Limb (tissue), 2 donors: ENCODE measurements at regions not wholly inside any gene's neighbourhood (a gene's known extent, or its start where the extent isn't known, plus 50 kb on each side); places are given as distances from the start of the nearest gene placed in this dataset.
"Not testable (repeated sequence)": the region's sequence is repeated elsewhere in the genome, so short reads cannot be mapped to it uniquely, and the experiment has no call there.

Experiments
- DNase-seq, 2 donors: peaks; one replicate each; pipeline ENCODE4 v3.0.0-alpha.2; 2016; ENCODE audit errors: extremely low spot score in 2 of 2

DNA sequence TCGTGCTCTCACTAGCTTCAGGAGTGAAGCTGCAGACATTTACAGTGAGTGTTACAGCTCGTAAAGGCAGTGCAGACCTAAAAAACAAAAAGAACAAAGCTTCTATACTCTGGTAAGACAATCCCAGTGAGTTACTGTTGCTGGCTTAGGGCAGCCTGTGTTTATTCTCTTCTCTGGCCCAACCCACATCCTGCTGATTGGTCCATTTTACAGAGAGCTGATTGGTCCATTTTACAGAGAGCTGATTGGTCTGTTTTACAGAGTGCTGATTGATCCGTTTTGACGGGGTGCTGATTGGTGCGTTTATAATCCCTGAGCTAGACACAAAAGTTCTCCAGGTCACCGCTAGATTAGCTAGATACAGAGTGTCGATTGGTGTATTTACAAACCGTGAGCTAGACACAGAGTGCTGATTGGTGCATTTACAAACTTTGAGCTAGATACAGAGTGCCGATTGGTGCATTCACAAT is 158.0 kb downstream of the KLRB1 start:
- DNase-seq: not testable (repeated sequence)

DNA sequence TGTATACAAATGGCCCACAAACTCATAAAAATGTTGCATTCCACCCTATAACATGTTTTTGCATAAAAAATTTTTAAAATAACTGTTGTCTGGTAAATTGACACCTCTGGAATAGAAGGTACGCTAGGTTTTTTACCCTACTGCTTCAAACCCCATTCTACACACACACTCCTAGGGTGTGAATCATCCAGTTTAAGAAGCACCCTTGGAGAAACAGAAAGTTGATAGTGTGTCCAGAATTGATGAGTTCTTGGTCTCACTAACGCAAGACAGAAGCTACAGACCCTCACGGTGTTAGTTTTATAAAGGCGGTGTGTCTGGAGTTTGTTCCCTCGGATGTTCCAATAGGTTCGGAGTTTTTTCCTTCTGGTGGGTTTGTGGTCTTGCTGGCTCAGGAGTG is 158.5 kb downstream of the KLRB1 start:
- DNase-seq: no peak

DNA sequence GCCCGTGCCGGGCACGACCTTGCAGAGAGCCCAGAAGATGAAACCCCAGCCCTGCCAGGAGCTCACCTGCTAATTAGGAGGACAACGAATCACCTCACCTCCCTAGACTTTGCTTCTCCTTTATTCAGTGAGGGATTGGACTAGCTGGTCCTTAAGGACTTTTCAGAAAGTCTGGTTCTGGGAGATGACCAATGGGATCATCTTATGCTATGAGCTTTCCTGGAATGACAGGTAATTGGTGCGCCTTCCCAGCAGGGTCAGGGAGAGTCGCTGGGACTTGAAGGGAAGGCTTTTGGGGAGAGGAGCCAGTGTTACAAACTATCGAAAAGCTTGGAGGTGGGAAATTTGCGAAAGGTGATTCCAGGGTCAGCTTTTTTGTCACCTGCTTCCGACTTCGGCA is 159.1 kb downstream of the KLRB1 start:
- not testable (repeated sequence) for DNase-seq

DNA sequence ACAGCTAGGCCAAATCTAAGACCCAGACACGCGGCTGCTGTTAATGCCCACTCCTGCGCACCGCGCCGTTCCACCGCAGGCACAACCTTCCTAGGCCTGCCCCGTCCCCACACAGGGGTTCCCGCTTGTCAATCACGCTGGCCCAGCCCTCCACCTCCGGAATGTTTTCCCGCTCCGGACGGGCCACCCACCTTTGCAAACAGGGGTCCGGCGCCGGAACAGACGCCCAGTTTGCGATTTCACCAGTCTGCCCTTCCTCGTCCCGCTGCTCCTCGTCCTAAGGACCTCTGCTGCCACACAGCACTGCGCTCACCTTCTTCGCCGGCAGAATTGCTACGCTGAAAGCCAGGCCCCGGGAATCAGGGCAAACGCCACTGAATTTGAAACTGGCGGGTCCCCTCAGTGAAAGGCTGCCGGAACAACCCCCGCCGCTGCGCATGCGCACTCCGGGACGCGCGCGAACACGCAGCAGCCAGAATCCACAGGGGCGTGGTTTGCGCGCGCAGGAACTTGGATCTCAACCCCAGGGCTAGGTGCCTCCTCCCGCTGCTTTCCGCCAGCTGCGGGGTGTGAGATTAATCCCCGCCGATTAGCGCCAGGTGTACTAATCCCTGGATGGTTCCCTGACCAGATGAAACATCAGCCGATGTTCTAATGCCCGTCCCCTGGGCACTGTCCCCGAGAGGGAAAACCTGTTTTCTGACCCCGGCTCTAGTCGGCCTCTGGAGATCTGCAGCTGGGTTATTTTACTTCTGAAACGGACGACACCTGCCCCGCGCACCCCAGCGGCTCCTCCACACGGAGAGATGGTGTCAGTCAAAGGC is 159.7 kb downstream of the KLRB1 start:
- DNase-seq: peak; percentile 88 to 93

DNA sequence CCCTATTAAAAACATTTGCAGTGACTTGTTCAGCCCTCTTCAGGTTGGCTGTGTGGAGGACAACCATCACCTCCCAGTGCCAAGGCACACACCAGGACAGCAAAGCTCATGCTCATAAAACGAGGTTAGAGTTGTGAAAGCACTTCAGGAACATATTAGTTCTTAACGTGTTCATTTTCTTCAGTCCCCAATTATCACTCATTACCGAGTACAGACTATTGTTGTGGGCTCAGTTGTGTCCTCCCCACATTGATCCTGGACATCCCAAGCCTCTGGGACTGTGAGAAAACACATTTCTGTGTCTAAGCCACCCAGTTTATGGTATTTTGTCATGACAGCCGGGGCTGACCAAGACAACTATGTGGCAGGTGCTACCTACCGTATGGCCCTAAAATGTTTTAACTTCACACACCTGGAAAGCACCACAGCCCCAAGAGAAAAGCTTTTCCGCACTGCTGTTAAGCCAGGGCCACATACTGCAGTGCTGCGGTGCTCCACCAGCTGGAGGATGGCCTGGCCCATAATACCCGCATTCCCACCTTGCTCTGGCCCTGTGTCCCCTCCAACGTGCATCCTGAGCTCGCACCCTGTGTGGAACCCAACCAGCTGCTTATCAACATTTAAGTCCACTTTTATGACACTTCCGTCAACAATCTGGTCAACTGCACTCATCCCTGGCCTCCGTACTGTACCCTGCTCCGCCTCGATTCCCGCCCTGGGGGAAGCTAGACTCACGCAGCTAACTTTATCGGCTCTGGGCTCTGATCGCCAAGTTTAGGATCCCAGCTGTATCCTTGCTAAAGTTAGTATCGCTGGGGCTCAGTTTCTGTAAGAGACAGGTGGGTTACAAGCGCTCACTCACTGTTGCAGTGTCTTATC is 160.6 kb downstream of the KLRB1 start:
- DNase-seq: not testable (repeated sequence)

DNA sequence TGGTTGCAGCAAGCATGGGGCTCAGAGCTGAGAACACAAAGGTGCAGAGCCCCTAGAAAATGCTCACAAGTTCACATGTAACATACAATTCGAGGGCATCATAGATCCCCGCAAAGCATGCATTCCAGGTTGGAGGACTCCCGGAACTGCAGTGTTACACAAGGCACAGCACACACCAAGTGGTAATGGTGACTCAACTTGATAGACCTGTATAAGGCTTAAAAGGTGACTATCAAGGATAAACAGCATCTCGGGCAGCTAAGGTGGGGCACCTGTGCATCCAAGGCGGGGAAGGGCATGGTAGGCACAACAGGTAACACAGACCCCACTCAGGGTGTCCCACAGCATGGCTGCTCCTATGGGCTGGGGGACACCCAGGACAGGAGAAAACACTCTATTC is 167.3 kb downstream of the KLRB1 start:
- DNase-seq: not testable (repeated sequence)

DNA sequence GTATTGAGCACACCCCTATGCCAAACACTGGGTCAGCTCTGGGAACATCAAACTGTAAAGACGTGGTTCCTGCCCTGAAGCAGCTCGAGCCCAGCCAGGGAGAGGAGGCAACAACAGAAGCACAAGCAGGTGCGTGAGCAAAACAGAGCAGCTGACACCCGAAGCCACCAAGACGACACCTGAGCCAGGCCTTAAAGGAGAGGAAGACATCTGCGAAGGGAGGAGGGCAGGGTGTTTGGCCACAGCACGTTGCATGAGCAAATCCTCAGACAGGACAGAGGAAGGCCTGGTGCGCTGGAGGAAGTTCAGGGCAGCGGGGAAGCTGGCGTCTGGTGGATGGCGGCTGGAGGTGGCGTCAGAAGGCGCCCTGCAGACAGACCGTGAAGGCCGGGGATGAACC is 172.0 kb downstream of the KLRB1 start:
- DNase-seq: not testable (repeated sequence)

DNA sequence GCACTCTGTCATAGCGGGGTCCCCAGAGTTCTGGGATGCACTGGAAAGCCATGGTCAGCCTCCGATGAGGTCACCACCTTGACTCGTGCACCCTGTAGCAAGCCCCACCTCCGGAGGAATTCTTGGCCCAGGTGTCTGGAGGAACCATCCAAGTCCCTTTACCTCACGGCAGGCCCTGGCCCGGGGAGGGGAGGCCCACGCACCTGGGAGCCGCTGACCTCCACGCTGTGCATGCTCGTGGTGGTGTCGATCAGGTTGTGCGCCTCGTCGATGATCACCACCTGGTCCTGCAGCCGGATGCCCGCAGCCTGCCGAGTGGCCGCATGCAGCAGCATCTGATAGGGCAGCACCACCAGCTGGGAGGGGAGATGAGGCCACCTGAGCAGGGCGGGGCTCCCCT is 177.3 kb downstream of the KLRB1 start:
- not testable (repeated sequence) for DNase-seq

DNA sequence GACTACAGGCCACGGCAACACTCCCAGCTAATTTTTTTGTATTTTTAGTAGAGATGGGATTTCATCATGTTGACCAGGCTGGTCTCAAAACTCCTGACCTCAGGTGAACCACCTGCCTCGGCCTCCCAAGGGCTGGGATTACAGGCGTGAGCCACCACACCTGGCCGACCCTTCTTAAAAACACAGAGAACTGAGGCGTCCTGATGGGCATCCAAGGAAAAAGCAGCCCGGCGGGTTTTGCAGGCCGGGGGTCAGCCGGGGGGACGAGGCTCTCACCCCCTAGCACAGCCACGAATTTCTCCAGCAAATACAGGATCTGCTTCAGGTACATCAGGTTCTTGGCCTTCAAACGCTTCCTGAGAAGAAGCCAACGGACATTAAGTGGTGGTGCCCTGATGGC is 178.9 kb downstream of the KLRB1 start:
- DNase-seq: not testable (repeated sequence)

DNA sequence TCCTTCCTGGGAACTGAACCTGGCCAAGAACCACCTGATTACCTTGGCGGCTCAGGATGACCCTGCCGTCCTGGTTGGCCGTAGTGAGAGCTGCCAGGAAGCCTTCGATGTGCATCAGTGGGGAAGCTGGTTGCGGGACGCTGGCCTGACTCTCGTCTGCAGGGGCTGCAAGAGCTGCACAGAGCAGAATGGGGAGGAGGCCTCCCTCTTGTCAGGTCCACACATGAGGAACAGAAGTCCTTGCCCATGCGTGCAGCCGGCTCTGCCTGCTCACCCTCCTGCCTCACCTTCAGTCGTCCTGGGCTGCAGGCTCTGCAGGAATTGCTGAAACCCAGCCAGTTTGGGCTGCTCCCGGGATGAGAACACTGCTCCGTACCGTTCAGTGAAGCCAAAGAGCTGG is 182.3 kb downstream of the KLRB1 start:
- DNase-seq: peak in 1 of 2 donors; percentile 4

DNA sequence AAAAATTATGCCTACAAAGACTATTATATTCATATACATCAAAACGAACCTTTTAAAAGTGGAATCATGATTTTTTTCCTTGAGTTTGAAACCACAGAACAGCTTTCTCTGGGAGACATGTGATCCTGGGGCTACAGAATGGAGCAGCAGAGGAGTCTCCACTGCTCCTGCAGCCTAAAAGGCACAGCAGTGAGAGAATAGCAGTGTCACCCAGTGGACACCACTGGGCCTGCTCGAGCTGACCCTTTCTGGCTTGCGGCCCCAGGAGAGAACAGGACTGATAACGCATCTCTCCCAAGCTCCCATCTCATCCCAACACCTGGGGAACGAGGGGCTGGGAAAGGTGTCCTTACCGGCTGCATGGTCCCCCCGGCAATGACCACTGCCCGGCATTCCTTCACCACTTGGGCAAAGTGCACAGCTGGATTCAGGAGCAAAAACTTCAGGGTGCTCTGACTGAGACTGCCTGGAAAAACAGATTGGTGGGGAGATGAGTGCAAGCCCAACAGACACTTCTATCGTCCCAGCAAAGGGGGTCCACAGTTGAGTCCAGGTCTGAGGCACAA is 183.5 kb downstream of the KLRB1 start:
- DNase-seq: peak in 1 of 2 donors; percentile 7

DNA sequence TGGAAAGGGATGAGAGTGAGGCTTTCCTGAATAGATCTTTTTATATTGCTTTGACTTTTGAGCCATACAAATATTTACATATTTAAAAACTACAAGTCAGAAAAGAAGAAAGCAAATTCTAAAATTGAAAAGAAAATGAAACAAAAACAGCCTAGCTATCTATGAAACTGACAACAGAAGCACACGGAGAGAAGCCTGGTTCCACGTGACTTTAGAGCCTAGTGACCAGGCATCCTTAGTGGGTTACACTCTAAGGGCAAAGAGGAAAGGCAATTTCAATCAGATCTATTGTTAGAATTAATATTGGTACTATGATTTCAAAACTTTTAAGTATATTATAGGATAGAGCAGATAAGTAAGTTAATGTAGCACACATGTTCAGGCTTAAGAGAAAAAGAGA is 185.0 kb downstream of the KLRB1 start:
- not testable (repeated sequence) for DNase-seq

DNA sequence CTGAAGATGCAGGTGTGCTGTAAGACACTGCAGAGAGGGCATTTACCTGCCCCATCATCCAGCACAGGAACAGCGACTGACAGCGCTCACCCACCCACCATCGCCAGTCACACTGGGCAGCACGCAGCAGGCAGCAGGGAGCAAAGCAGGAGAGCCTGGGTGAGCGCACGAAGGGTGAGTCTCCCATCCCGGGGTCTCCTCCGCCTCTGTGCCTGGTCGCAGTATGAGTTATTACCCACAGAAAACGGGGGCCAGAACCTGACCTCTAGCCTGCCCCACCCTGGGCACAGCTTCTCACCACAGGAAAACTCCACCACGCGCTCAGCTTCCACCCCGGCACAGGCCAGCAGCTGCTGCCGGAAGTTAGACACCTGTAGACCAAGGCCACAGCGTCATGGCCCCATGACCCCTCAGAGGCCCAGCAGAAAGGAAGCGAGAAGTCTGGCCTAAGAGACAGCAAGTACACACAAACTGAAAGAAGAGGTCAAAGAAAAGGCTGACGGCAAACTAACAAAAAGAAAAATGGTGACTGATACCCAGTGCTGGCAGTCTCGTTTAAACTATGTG is 186.1 kb downstream of the KLRB1 start:
- DNase-seq: peak in 1 of 2 donors; percentile 7

DNA sequence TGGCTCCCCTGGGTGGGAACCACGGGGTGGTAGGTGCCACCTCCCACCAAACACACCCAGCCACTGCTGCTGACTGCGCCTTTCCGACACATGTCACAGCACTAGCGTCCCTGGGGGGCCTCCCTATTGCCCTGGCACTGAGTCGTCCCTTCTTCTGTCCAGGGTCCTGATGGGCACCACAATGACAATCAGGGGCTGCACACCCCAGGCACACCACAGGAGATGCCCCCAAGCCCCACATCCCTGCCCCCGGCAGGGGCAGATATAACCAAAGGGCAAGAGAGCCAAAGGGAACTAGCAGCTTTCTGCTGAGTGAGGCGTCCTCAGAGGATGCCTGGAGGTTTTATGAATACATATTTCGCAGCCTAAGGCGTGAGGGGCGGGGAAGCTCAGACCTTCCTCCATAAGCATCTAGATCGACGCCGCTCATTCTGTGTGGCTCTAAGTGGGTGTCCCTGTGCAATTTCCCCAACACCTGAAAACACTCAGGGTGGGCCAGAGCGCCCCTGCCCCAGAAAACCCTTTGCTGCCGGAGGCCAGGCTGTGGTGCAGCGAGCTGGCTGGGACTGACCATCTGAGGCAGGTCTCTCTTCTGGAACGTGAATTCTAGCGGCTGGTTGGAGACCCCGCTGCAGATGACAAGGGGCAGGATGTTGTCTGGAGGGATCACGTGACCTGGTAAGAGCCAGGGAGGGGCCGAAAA is 186.7 kb downstream of the KLRB1 start:
- peak in 1 of 2 donors; percentile 14 for DNase-seq

DNA sequence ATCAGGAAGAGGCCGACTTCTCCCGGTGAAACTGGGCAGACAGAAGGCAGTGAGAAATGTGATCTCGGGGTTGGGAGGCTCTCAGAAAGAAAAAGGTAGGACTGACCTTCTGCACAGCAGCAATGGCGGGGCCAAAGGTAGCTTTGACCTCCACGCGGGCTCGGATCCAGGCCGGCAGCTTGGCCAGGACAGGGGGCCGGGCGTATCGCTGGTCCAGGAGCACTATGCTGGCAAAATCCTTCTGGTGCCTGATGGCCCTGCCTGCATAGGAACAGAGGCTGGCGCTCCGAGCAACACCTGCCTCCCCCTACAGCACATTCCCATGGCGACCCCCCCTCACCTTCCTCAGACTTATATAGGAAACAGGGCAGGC is 189.1 kb downstream of the KLRB1 start:
- DNase-seq: peak in 1 of 2 donors; percentile 7

DNA sequence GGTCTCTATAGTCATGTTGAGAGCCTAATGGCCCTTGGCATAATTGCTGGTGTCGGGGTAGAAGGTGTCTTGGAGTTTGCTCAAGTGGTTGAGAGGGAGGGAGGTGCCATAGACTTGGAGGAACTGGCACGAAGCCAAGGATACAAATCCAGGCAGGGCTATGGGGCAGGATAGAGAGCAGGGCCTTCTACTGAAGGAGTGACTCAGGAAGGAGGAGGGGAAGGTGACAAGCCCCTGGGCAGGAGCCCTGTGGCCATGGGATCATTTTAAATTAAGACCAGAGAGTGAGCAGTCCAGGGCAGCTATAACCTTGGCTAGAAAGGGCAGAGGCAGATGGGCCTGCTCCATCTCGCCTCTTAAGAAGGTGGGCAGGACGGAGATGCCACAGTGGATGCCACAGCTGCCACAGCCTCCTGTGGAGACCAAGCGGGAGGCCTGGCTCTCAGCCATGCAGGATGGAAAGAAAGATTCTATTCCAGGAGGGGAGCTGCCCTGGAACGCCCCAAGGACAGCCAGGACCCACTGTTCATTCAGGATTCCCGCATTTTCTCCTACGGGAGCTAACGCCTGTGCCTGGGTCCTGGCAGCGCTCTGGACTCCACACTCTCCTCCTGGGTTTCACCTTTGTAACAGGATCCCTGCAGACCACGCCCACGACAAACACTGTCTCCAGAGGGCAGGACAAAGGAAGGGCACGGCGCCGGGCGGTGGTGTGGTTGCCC is 189.6 kb downstream of the KLRB1 start:
- peak in 1 of 2 donors; percentile 6 for DNase-seq

DNA sequence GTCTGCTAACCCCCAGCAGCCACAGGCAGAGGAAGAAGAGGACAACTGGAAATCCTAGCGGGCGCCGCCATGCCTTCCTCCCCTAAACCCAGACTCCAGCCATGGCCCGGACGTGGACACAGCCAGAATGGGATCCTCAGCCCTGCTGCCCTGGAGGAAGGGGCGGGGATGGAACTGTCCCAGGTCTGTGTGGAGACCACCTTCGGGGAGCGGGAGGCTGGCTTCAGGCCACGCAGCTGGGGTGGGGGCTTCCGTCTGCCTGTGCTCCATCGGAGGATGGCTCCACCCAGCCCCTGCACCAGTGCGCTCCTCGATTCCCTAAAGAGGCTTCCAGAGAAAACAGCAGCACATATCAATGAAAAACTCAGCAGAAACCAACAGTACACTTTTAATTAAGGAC is 190.4 kb downstream of the KLRB1 start:
- not testable (repeated sequence) for DNase-seq

DNA sequence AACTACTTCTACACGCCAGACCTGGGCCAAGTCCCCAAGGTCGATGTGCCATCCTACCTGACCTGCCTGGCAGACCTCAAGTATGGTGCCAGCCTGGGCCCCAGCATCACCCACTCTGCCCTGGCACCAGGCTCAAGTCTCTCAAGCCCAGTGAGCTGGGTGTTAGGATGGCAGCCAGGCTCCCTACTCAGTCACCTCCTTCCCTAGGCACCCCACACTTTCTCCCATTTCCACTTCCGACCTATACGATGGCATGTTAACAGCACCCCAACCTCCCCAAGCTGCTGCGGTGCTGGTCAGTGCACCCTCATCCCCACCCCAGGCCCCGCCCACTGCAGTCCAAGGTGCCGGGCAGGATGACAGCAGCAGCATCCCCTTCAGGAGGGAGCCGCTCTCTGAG is 191.4 kb downstream of the KLRB1 start:
- peak in 1 of 2 donors; percentile 11 for DNase-seq

DNA sequence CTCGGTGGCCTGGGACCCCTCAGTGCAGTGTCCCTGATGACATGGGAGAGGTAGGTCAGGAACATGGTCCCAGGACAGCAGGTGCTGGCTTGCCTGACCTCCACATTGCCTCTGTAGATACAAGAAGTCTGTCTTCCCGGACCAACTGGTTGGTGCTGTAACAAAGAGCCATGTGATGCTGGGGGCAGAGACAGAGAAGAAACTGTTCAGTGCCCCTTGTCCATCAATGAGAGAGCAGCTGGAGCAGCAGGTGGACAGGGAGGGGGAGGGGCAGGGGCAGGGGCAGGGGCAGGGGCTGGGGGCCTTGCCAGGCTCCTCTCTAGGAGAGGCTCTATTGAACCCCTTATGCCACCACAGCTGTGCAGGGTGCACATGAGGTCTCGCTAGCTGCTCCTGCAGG is 191.8 kb downstream of the KLRB1 start:
- peak in 1 of 2 donors; percentile 22 for DNase-seq

DNA sequence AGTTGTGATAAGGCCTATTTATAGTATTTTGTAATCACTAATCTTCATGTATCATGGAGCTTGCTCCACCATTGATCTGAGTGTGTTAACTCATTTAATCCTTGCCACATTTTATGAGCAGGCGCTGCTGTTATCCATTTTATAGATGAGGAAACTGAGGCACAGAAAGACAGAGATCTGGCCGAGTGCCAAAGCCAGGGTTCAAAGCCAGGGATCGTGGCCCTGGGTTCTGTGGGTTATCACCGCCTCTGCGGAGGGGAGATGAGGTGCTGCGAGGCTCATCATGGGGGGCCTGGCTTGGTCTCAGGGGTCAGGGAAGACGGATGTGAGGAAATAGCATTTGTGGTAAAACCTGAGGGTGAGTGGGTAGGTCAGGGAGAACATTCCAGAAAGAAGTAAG is 193.9 kb downstream of the KLRB1 start:
- peak in 1 of 2 donors; percentile 18 for DNase-seq
